GM23338 (cell line): ENCODE measurements at regions not wholly inside any gene's neighbourhood (a gene's known extent, or its start where the extent isn't known, plus 50 kb on each side); places are given as distances from the start of the nearest gene placed in this dataset.

Source experiments
- ATAC-seq: fragments of 200-7000 bp; cut with Tn5 transposase; 3 replicates; pipeline ENCODE4 v1.9.1; 2020
- DNase-seq: peaks from one replicate; pipeline ENCODE4 v3.0.0-alpha.2; 2015; ENCODE audit warnings: low spot score
- H2AFZ ChIP-seq: fragments of 200-600 bp; sonication (generic); 2 replicates; pipeline ENCODE4 v1.8.0; 2016; ENCODE audit warnings: antibody characterized with exemption, mild to moderate bottlenecking, moderate library complexity
- H3F3A ChIP-seq: fragments of 200-600 bp; sonication (generic); replicated peaks from 2 replicates; pipeline ENCODE4 v1.8.0; 2017; ENCODE audit warnings: antibody characterized with exemption, mixed run types, low read depth
- H3K27ac ChIP-seq: fragments of 200-600 bp; sonication (generic); 2 replicates; pipeline ENCODE4 v1.6.1; 2016; ENCODE audit warnings: low read depth
- H3K27me3 ChIP-seq: fragments of 200-600 bp; sonication (generic); 2 replicates; pipeline ENCODE4 v1.8.0; 2016; ENCODE audit warnings: mild to moderate bottlenecking, mixed run types, moderate library complexity; ENCODE audit not compliant: insufficient read depth
- H3K36me3 ChIP-seq: fragments of 200-600 bp; sonication (generic); 2 replicates; pipeline ENCODE4 v1.8.0; 2016; ENCODE audit warnings: mild to moderate bottlenecking; ENCODE audit not compliant: insufficient read depth
- H3K4me1 ChIP-seq: fragments of 200-600 bp; sonication (generic); 2 replicates; pipeline ENCODE4 v1.8.0; 2016; ENCODE audit warnings: mild to moderate bottlenecking, moderate library complexity; ENCODE audit not compliant: insufficient read depth
- H3K4me2 ChIP-seq: fragments of 200-600 bp; sonication (generic); 2 replicates; pipeline ENCODE4 v1.7.1; 2017; ENCODE audit warnings: mixed run types
- H3K4me3 ChIP-seq: fragments of 200-600 bp; sonication (generic); 2 replicates; pipeline ENCODE4 v1.6.1; 2016; ENCODE audit warnings: mixed run types
- H3K79me2 ChIP-seq: fragments of 200-600 bp; sonication (generic); replicated peaks from 2 replicates; pipeline ENCODE4 v1.8.0; 2017; ENCODE audit warnings: mild to moderate bottlenecking; ENCODE audit not compliant: insufficient read depth
- H3K9me2 ChIP-seq: fragments of 200-600 bp; sonication (generic); 2 replicates; pipeline ENCODE4 v1.8.0; 2017; ENCODE audit not compliant: insufficient read depth
- H4K20me1 ChIP-seq: fragments of 200-600 bp; sonication (generic); replicated peaks from 2 replicates; pipeline ENCODE4 v1.8.0; 2017; ENCODE audit warnings: mild to moderate bottlenecking; ENCODE audit not compliant: insufficient read depth
- H3K27ac Mint-ChIP-seq: 2 replicates; pipeline ENCODE4 v1.8.0; 2020; ENCODE audit warnings: inconsistent platforms, mild to moderate bottlenecking, moderate library complexity, mixed read lengths
- H3K27me3 Mint-ChIP-seq: 3 replicates; pipeline ENCODE4 v1.8.0; 2022; ENCODE audit warnings: low read depth, mild to moderate bottlenecking, moderate library complexity, mixed read lengths, inconsistent platforms; ENCODE audit not compliant: insufficient read depth, poor library complexity
- H3K36me3 Mint-ChIP-seq: 3 replicates; pipeline ENCODE4 v1.8.0; 2021; ENCODE audit warnings: low read depth, mild to moderate bottlenecking, inconsistent platforms, moderate library complexity, mixed read lengths
- H3K4me1 Mint-ChIP-seq: 3 replicates; pipeline ENCODE4 v1.8.0; 2020; ENCODE audit warnings: mild to moderate bottlenecking, inconsistent platforms, mixed read lengths
- H3K4me3 Mint-ChIP-seq: 3 replicates; pipeline ENCODE4 v1.8.0; 2021; ENCODE audit warnings: moderate library complexity, mild to moderate bottlenecking, inconsistent platforms, mixed read lengths
- H3K9me3 Mint-ChIP-seq: 3 replicates; pipeline ENCODE4 v1.8.0; 2020; ENCODE audit warnings: moderate library complexity, mild to moderate bottlenecking, inconsistent platforms, mixed read lengths
- CREB1 ChIP-seq: fragments of 250-450 bp; sonication (Bioruptor Pico); IDR thresholded peaks from 2 replicates; pipeline ENCODE4 v1.5.0; 2020; ENCODE audit warnings: low read depth, mild to moderate bottlenecking, moderate library complexity
- EZH2 ChIP-seq: fragments of 200-600 bp; sonication (generic); IDR thresholded peaks from one replicate; pipeline ENCODE4 v1.8.0; 2017; ENCODE audit warnings: antibody characterized with exemption, mild to moderate bottlenecking, low read depth; ENCODE audit not compliant: unreplicated experiment
- JUNB ChIP-seq: IDR thresholded peaks from one replicate; pipeline ENCODE4 v1.6.1; 2016; ENCODE audit warnings: antibody characterized with exemption; ENCODE audit not compliant: unreplicated experiment
- NANOG ChIP-seq: IDR thresholded peaks from 2 replicates; pipeline ENCODE4 v1.6.1; 2016; ENCODE audit warnings: antibody characterized with exemption, borderline replicate concordance
- STAT1 ChIP-seq: IDR thresholded peaks from one replicate; pipeline ENCODE4 v1.6.1; 2016; ENCODE audit warnings: antibody characterized with exemption; ENCODE audit not compliant: unreplicated experiment
- ZNF114 ChIP-seq: fragments of 250-450 bp; sonication (Bioruptor Pico); IDR thresholded peaks from 2 replicates; pipeline ENCODE4 v1.5.0; 2020; ENCODE audit warnings: mild to moderate bottlenecking, moderate library complexity
- ZNF331 ChIP-seq: fragments of 250-450 bp; sonication (Bioruptor Pico); IDR thresholded peaks from 2 replicates; pipeline ENCODE4 v1.5.0; 2020; ENCODE audit warnings: low read depth, mild to moderate bottlenecking, moderate library complexity
- TF ChIP-seq, protein P1 (sequence below): fragments of 250-450 bp; sonication (Bioruptor Pico); IDR thresholded peaks from 2 replicates; pipeline ENCODE4 v1.5.0; 2020; ENCODE audit warnings: mild to moderate bottlenecking, moderate library complexity
- TF ChIP-seq, protein P2 (sequence below): IDR thresholded peaks from 2 replicates; pipeline ENCODE4 v1.6.1; 2016; ENCODE audit warnings: antibody characterized with exemption

DNA sequence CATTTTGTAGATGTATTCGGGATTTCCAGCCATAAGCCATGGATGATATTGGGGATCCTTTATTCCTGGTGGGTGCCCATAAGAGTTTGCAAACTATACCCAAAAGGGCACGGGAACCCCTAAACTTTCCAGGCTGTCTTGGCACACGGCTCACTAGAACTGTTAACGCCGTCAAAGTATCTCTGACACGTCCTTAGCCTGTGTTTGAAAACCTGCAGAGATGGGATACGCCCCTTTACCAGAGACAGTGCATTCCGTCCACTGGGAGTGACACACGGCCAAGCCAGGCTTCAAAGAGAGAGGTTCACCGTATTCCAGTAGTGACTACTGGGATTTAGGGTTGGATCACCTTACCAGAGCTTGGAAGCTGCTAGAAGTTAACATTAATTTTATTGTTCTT is 95.0 kb downstream of the THBS2 start (continued):
- TF ChIP-seq, protein P1, sequence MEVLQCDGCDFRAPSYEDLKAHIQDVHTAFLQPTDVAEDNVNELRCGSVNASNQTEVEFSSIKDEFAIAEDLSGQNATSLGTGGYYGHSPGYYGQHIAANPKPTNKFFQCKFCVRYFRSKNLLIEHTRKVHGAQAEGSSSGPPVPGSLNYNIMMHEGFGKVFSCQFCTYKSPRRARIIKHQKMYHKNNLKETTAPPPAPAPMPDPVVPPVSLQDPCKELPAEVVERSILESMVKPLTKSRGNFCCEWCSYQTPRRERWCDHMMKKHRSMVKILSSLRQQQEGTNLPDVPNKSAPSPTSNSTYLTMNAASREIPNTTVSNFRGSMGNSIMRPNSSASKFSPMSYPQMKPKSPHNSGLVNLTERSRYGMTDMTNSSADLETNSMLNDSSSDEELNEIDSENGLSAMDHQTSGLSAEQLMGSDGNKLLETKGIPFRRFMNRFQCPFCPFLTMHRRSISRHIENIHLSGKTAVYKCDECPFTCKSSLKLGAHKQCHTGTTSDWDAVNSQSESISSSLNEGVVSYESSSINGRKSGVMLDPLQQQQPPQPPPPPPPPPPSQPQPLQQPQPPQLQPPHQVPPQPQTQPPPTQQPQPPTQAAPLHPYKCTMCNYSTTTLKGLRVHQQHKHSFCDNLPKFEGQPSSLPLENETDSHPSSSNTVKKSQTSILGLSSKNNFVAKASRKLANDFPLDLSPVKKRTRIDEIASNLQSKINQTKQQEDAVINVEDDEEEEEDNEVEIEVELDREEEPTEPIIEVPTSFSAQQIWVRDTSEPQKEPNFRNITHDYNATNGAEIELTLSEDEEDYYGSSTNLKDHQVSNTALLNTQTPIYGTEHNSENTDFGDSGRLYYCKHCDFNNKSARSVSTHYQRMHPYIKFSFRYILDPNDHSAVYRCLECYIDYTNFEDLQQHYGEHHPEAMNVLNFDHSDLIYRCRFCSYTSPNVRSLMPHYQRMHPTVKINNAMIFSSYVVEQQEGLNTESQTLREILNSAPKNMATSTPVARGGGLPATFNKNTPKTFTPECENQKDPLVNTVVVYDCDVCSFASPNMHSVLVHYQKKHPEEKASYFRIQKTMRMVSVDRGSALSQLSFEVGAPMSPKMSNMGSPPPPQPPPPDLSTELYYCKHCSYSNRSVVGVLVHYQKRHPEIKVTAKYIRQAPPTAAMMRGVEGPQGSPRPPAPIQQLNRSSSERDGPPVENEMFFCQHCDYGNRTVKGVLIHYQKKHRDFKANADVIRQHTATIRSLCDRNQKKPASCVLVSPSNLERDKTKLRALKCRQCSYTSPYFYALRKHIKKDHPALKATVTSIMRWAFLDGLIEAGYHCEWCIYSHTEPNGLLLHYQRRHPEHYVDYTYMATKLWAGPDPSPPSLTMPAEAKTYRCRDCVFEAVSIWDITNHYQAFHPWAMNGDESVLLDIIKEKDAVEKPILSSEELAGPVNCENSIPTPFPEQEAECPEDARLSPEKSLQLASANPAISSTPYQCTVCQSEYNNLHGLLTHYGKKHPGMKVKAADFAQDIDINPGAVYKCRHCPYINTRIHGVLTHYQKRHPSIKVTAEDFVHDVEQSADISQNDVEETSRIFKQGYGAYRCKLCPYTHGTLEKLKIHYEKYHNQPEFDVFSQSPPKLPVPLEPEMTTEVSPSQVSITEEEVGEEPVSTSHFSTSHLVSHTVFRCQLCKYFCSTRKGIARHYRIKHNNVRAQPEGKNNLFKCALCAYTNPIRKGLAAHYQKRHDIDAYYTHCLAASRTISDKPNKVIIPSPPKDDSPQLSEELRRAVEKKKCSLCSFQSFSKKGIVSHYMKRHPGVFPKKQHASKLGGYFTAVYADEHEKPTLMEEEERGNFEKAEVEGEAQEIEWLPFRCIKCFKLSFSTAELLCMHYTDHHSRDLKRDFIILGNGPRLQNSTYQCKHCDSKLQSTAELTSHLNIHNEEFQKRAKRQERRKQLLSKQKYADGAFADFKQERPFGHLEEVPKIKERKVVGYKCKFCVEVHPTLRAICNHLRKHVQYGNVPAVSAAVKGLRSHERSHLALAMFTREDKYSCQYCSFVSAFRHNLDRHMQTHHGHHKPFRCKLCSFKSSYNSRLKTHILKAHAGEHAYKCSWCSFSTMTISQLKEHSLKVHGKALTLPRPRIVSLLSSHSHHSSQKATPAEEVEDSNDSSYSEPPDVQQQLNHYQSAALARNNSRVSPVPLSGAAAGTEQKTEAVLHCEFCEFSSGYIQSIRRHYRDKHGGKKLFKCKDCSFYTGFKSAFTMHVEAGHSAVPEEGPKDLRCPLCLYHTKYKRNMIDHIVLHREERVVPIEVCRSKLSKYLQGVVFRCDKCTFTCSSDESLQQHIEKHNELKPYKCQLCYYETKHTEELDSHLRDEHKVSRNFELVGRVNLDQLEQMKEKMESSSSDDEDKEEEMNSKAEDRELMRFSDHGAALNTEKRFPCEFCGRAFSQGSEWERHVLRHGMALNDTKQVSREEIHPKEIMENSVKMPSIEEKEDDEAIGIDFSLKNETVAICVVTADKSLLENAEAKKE (CRISPR knock-in tag) = no peak
- TF ChIP-seq, protein P2, sequence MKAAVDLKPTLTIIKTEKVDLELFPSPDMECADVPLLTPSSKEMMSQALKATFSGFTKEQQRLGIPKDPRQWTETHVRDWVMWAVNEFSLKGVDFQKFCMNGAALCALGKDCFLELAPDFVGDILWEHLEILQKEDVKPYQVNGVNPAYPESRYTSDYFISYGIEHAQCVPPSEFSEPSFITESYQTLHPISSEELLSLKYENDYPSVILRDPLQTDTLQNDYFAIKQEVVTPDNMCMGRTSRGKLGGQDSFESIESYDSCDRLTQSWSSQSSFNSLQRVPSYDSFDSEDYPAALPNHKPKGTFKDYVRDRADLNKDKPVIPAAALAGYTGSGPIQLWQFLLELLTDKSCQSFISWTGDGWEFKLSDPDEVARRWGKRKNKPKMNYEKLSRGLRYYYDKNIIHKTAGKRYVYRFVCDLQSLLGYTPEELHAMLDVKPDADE = no peak
- TF ChIP-seq CREB1 (CRISPR knock-in tag) = no peak
- TF ChIP-seq ZNF114 (CRISPR knock-in tag) = no peak
- TF ChIP-seq ZNF331 = no peak
- TF ChIP-seq EZH2 = no peak

DNA sequence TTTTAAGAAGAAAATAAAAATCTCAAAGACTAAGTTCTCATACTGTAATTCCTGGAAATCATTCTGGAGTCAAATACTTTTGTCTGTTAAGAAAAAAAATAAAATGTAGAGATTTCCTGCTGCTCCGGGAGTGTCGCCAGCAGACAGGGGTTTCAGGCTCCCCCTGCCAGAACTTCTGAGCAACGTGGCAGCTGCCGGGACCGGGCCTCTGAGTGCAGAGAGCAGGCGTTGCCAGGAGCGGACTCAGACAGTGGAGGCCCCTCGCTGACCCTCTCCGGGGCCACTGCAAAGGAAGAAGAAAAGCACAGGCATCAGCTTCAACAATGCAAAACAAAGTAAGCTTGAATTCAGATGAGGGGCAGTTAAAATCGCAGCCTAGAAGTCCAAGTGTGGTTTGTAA is 95.5 kb downstream of the THBS2 start:
- Mint-ChIP-seq H3K27me3 (peaks cover 2% of the 10 kb centered on the region), H3K27ac (no peak overlapping the region), H3K4me3 (no peak overlapping the region), H3K9me3 (peaks cover 9% of the 10 kb centered on the region; the same call in 2 of the 3 replicates), H3K4me1 (peaks cover 5% of the 10 kb centered on the region; the same call in 1 of the 3 replicates), H3K36me3 (peaks cover 8% of the 10 kb centered on the region; the same call in 2 of the 3 replicates)
- H3K27me3 ChIP-seq = no peaks in the 10 kb centered on the region
- H3F3A ChIP-seq = no peaks in the 10 kb centered on the region
- no peak overlapping the region for H3K27ac ChIP-seq
- DNase-seq (no peak), ATAC-seq (peak; percentile 53; the same call in 2 of the 3 replicates)
- H3K4me3 ChIP-seq = no peak overlapping the region
- peak overlapping the region; percentile 63; the same call in 1 of the 2 replicates for H2AFZ ChIP-seq
- no peaks in the 10 kb centered on the region for H3K9me2 ChIP-seq
- no peak overlapping the region for H3K4me2 ChIP-seq
- H3K79me2 ChIP-seq = no peaks in the 10 kb centered on the region
- H4K20me1 ChIP-seq = no peaks in the 10 kb centered on the region
- H3K4me1 ChIP-seq = no peaks in the 10 kb centered on the region
- H3K36me3 ChIP-seq = no peaks in the 10 kb centered on the region
- TF ChIP-seq, protein P1 (CRISPR knock-in tag) = no peak
- TF ChIP-seq STAT1 = no peak
- TF ChIP-seq CREB1 (CRISPR knock-in tag) = no peak
- no peak for TF ChIP-seq ZNF114 (CRISPR knock-in tag)
- TF ChIP-seq EZH2 = no peak
- TF ChIP-seq JUNB = no peak
- no peak for TF ChIP-seq NANOG
